Peyer's patch (tissue), 4 donors: ENCODE measurements at regions not wholly inside any gene's neighbourhood (a gene's known extent, or its start where the extent isn't known, plus 50 kb on each side); places are given as distances from the start of the nearest gene placed in this dataset.

Experiments used
- POLR2A ChIP-seq, 2 donors: fragments of 450-650 bp; IDR thresholded peaks; one replicate each; pipeline ENCODE4 v1.5.1; 2017; ENCODE audit warnings: antibody characterized with exemption in 2 of 2, mild to moderate bottlenecking in 2 of 2, moderate library complexity in 2 of 2
- TF ChIP-seq, protein P1 (sequence below), 6 experiments: fragments of 450-650 bp in 4 of 6; fragments of 200-600 bp in 2 of 6; sonication (generic) in 1 of 6; IDR thresholded peaks; one replicate each; pipeline ENCODE4 v1.5.1; 2017 to 2019; ENCODE audit warnings: antibody characterized with exemption in 6 of 6, mild to moderate bottlenecking in 3 of 6, moderate library complexity in 1 of 6

DNA sequence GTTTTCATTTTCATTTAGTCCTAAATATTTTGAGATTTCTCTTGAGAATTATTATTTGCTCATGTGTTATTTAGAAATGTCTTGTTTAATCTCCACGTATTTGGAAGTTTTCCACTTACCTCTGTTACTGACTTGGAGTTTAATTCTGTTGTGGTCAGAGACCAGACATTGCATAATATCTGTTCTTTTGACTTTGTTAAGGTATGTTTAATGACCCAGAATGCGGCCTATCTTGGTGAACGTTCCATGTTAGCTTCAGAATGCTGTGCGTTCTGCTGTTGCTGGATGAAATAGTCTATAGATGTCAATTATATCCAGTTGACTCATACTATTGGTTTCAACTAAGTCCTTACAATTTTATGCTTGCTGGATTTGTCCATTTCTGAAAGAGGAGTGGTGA, 325.3 kb upstream of the TARS1 start:
- TF ChIP-seq, protein P1, sequence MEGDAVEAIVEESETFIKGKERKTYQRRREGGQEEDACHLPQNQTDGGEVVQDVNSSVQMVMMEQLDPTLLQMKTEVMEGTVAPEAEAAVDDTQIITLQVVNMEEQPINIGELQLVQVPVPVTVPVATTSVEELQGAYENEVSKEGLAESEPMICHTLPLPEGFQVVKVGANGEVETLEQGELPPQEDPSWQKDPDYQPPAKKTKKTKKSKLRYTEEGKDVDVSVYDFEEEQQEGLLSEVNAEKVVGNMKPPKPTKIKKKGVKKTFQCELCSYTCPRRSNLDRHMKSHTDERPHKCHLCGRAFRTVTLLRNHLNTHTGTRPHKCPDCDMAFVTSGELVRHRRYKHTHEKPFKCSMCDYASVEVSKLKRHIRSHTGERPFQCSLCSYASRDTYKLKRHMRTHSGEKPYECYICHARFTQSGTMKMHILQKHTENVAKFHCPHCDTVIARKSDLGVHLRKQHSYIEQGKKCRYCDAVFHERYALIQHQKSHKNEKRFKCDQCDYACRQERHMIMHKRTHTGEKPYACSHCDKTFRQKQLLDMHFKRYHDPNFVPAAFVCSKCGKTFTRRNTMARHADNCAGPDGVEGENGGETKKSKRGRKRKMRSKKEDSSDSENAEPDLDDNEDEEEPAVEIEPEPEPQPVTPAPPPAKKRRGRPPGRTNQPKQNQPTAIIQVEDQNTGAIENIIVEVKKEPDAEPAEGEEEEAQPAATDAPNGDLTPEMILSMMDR (IDR thresholded peaks at IDR 0.05) = no peak
- TF ChIP-seq POLR2A (IDR thresholded peaks at IDR 0.05) = no peak
